HG03342 (cell line): ENCODE measurements at regions not wholly inside any gene's neighbourhood (a gene's known extent, or its start where the extent isn't known, plus 50 kb on each side); places are given as distances from the start of the nearest gene placed in this dataset.

Source experiments
- ATAC-seq: cut with Tn5 transposase; IDR thresholded peaks from one replicate; pipeline ENCODE4 v1.9.1; 2021; ENCODE audit warnings: mild to moderate bottlenecking, moderate library complexity; ENCODE audit not compliant: unreplicated experiment

DNA sequence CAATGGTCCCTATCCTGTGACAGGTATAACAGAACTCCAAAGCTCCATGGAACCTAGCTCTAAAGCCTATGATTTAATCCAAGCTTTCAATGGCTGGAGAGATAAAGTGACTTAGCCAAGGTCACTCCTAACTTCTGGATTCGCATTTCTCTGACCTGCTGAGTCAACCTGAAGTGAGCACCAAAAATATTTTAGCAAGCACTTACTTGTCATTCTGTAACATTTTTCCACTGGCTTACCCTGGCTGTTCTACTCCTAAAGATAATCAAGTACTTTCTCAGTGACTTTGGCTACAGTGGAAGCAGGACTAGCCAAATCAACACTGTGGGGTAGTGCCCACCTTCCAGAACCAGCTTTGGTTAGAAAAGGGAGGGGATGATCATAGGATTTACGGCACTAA, 188.3 kb downstream of the OGFRL1 start:
- ATAC-seq: no peak

DNA sequence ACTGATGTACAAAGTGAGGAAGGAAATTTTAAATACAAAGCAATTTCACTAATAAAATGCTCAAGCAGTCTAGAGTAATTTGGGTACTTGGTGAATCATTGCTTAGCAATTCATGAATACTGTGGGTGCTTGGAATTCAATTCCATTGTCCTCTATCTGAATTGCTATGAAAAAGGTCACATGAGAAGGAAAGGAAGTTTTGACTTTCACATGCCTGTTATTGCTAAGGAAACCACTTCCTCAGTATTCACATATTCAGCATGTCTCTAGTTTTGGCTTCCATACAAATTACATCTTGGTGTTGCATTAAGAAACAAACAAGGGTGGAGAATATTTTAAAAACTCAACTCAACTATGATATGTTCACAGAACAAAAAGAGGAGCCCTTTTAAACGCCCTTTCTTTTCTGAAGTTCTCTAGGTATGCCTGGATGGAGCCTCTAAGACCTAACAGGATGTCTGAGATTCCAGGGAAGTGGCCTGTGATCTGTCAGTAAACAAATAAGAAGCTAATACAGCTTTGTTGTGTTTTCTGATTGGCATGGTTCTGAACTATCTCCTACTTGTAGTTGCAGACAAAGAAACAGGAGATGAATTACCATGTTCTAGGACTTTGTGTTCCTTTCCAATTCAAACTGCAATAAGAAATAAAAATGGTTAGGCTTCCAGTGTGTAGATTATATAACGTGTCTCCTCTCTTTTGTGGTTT, 190.4 kb downstream of the OGFRL1 start:
- ATAC-seq: no peak

DNA sequence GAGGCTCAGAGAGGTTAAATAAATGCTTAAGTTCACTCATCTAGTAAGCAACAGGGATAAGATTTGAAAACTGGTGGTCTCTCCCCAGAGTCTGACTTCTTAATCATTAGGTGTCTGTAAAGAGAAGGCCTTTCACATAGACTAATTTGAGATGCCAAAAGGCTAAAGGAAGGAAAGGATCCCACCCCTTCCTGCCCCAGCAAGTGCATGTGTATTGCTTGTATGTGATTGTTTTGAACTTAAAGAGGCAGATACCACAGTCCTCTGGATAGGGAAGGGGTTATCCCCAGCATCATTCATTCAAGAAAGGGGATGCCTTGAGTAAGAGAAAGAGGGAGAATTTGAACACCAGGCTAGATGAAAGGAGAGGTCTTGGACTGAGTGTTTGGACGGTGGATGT, 192.0 kb downstream of the OGFRL1 start:
- ATAC-seq: no peak

DNA sequence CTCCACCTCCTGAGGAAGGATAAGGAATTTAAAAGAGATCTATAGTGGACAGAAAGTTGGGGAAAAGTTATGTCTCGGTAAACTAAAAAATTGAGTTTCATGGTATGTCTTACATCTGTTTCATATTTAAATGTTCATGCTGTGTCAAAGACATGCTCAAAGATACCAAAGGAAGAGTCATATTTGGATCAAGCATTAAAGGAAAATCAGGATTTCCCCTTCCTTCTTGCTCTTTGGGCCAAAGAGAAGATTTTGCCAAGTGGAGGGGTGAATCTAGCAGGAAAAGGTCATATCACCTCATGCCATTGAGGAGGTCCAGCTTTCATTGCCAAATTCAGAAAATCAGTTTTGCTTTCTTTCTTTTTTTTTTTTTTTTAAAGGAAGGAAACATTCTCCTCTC, 192.4 kb downstream of the OGFRL1 start:
- no peak for ATAC-seq

DNA sequence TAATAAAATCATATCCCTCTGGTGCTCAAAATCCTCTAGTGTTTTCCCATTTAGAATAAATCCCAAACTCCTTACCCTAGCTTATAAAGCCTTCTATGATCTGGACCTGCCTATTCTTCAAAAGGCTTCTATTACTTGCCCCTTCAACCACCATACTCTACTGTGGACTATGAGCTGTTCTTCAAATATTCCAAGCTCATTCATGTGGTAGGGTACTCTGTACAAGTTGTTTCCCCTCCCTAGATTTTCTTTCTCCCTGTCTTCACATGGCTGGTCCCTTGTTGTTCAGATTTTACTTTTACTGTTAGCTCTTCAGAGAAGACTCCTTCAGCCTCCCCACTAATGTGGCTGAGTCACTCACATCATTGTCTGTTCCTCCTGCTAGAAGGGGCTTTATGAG, 193.2 kb downstream of the OGFRL1 start:
- no peak for ATAC-seq

DNA sequence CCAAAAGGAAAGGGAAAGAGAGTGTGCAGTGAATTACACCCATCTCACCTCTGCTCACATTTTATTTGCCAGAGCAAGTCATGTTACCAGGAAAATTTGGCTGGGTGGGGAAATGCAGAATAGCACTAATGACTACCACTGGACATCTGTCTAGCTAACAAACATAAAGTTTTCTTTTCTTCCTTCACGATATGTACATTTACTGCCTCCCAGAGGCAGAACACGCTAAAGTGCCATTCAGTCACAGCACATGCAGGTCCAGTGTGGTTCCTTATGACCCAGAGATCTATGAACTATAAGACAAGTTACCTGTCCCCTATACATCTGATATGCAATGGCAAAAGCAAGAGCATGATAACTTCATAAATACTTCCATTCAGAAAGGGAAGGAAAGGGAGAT, 194.1 kb downstream of the OGFRL1 start:
- no peak for ATAC-seq

DNA sequence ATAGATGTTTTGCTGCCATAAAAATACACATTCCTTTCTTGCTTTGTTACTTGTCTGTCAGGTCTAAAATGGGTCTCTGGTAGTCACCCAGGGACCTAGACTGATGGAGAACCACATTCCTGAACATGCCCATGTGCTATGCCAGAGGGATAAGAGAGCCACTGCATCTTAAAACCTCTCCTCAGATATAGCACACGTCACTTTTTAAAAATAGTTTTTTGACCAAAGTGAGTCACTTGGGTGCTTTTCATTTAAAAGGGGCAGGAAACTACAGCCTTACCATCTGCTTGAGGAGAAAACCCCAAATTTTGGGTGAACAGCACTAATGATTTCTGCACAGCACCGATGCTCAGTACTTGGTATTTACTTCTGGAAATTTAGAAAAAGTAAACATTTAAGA, 197.8 kb downstream of the OGFRL1 start:
- no peak for ATAC-seq

DNA sequence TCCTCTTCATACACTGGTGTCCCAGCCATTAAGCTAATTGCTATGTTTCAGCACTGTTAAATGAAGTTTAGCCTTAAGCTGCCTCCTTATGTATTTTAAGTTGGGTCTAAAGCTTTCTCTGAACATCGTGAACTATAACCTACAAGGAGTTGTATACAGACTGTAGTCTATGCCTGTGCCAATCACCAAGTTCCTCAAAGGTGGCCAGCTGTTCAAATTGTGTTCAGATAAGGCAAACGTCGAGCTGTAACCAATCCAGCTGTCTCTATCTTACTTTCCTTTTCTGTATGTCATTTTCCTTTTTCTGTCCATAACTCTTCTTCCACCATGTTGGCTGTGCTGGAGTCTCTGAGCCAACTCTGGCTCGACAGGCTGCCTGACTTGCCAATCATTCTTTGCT, 199.6 kb downstream of the OGFRL1 start:
- no peak for ATAC-seq

DNA sequence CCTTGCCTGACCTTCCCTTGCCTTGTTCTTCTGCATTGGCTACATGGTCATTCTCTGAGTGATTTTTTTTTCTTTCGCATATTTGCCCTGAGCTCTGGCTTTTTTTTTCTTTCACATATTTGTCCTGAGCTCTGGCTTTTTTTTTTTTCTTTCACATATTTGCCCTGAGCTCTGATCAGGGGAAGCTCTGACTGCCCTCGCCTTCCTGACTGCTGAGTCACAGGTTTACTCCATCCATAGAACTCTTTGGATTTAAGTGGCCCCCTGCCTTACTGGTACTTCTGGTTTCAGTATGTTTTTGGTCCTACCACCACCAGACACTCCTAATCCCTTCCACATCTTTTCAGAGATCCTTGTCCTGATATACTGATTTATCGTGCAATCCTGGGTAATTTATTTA, 201.1 kb downstream of the OGFRL1 start:
- no peak for ATAC-seq

DNA sequence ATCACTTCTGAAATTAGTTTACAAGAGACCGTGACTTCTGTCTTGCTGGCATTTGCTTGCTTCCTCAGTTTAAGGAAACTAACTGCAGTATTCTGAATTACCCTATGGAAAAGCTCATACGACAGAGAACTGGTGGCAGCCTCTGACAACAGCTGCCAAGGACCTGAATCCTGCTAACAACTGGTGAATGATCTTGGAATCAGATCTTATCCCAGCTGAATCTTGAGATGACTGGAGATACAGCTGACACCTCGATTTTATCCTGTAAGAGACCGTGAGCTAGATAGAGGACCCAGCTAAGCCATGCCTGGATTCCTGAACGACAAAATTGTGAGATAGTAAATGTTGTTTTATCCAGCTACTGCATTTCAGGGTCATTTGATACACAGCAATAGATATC, 202.3 kb downstream of the OGFRL1 start:
- ATAC-seq: no peak

DNA sequence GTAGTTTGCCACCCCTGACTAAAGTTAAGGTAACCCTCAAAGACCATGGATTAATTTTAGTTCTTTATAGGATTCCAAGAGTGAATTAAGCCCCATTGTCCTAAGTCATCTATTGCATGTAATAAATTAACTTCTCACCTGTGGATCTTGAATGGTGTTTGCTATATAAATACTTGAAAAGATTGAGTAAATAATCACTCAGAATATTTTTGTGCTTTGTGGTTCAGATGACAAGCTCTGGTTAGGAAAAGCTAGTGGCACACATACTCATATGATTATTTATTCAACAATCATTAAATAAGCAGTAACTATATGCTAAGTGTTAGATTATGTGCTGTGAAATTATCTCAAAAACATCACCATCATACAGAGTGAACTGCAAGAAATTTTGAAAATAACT, 203.2 kb downstream of the OGFRL1 start:
- no peak for ATAC-seq

DNA sequence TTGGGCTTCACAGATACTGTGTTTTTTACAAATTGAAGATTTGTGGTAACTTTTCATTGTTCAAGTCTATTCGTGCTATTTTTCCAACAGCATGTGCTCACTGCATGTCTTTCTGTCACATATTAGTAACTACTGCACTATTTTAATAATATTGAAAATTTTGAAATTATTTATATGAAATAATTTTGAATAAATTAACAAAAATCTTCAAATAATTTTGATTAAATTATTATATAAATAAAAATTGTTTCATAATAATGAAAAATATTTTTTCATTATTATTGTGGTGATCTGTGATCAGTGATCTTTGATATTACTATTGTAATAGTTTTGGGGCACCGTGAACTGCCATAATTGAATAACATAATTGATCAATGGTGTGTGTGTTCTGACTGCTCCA, 204.1 kb downstream of the OGFRL1 start:
- ATAC-seq: no peak

DNA sequence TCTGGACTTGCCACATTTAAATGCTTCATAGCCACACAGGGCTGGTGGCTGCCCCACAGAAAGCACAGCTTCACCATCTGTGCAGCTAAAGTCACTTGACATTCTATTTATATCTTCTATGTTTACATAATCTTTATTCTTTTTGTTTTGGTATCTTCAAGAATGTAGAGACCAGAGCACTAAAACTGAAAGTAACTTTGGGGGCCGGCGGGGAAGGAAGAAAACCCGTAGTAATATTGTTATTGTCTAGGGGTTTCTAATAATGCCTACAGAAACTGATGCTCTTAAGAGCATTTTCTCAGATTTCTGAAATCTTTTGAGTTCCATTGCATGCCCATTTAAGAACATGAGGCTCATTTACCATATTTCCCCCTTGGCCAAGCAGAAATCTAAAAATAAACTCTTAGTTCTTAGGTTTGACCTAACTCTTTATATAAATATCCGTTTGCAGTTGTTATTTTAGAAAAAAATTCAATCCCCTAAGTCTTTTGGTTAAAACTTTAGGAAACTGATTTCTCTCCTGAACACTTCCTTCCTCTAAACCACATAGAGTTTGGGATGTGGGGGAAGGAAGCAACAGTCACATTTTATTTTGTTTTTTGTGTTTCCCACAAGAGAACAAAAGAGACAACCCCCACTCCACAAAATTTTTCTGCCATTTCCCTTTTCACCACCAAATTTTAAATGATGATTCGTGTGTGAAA, 207.6 kb downstream of the OGFRL1 start:
- ATAC-seq: peak; percentile 99

DNA sequence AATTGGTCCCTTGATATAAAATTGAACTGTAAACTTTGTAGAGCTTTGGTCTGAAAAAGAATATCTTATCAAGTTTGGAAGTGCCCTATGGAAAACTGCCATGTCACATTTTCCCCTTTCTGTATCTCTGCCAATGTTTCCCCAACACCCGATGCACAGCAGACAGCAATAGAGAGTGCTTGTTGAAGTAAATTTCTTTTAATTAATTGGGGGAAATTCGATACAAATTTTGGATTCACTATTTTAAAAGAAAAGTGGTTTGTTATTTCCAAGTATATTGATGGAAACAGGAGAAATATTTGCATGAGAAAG, 208.1 kb downstream of the OGFRL1 start:
- ATAC-seq: no peak

DNA sequence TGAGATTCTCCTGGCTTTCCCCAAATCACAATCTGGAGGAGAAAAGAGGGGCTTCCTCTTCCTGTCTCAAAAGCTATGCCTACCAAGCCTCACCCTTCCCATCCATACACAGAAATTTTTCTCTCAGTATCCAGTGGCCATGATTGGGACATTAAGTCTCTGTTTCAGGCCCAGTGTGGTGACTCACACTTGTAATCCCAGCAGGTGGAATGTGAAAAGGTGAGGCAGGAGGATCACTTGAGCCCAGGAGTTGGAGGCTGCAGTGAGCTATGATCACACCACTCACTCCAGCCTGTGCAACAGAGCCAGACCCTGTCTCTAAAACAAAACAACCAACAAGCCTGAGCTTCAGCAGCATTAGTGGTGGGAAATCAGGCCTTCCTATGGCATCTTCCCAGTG, 210.0 kb downstream of the OGFRL1 start:
- no peak for ATAC-seq

DNA sequence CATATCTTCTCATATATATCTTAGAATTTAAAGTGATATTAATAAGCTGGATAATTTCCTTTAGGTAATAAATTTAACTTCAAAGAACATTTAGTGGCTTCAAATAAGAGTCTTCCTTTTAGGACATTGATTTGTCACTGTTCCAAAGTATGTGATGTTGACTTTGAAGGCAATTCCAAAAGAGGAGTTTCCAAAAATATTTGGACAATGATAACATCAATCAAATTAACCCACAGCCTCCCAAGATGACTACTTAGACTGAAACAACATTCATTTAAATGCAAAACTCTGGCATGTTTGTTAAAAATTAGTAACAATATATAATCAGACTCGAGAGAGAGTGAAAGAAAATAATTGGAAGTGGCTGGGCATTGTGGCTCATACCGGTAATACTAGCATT, 211.1 kb downstream of the OGFRL1 start:
- no peak for ATAC-seq

DNA sequence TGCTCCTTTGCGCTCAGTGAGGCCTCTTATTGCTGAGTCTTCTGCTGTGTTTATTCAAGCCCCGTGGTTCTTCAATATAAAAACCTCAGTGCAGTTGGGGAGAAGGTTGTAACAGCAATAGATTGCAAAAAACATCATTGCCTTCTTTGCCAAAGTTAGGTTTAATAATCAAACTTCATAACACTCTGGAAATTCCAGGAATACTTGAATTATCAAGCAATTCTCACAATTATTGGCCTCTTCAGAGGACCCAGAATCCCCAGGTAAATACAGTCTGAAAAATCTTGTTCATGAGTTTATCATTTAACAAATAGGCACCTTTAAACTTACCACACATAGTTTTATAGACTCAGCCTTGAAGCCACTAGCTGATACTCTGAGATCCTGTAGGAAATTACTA, 213.6 kb downstream of the OGFRL1 start:
- no peak for ATAC-seq

DNA sequence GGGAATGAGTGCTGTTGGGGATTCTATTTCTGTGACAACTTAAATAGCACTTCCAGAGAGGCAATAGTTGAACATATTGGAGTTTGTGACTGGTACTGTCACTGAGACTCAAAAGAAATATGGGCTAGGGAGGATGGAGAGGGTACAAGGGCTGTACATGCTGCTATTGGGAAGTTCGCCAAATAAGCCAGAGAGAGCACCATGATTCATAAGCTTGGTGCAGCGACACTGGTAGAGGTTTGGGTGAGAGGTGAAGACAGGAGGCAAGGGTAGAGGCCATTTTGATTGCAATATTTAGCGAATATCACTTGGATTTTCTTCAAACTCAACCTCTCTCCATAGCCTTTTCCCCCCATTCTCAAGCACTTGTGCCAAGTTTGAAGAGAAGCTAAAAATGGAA, 214.3 kb downstream of the OGFRL1 start:
- no peak for ATAC-seq

DNA sequence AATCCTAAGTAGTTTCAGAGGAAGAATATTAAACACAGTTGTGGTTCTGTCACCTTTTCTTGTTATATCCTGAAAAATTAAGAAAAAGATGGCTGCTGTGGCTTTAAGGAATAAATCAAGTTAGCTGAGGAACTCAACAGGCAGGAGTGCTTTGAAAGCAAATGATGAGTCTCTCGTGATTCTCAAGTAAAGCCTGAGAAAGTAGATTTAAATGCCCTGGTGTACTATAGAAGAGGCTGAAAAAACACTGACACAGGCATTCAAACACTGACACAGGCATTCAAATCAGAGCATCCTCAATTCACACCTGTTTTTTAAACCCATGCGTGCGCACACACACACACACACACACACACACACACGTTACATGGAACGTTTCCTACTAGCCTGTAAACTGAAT, 218.6 kb downstream of the OGFRL1 start:
- ATAC-seq: no peak

DNA sequence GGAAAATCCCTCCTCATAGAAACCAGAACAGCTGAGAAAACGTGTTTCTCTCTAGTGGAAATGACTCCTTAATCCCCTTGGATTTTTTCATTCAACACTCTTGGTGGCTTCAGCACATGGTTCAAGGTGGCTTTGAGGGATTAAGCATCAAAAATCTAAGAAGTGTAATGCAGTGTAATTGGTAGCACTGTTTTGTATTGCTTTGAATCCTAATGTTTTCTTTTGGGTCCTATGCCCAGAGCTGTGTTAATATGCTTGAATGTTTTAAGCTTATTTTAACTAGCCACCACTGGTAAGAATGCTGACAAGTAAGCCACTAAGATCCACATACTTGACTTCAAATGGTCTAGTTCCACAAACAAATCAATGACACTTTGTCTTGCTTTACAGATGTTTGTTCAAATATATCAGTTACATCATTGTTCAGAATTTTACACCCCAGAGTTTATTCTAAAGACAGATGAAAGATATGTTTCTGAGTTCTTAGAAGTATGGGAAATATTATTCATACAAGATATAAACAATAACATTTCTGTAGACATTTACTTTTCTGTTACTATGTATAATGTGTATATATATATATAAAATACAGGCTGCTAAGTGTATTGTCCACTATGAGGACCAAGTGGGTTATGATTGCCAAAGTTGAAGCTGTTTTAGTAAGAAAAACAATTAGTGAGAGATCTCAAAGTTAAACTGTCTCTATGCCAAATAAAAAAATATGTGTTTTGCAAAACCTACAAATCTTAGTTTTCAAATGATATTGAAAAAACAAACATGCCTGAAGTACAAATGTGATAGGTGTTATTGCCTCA, 220.8 kb downstream of the OGFRL1 start:
- ATAC-seq: no peak

DNA sequence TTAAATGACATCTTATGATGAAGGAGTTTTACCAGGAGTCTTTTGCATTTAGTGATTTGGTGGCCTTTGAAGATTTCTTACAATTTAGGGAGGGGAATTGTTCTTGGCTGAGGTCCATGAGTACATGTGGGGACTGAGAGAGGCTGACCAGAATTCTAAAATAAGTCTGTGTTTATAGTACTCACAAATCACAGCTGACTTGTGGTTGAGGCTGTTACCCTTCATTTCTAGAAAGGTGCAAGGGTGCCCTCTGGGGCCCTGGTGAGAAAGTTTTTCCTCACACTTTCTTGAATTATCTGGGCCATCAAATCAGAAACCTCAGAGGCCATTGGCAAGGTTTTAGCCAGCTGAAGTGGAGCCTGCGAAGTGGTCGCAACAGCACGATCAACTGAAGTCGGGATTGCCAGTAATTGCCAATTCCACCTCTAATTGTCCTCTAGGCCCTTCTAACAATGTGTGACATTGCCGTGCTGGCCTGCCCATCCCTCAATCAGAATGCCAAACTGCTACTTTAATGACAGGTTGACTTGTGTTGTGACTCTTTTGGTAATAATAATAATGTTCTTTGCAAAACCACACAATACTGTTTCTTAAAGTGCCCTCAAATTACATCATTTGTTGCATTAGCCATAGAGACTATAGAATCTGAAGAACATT, 221.6 kb downstream of the OGFRL1 start:
- ATAC-seq: peak; percentile 83

DNA sequence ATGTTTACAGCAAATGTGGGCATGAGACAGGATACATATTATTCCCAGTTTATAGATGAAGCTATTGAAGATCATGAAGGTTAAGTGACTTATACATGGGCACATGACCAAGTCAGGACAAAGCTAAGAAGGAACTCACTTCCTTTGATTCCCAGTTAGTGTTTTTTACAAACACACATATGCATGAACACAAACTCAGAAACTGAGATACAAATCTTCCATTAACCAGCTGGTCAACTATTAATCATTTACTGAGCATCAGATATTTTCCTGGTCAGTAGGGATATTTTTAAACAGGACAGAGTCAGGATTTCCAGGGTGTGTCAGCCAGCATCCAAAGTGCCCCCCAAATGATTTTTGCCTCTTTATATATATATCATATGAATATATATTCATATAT, 222.2 kb downstream of the OGFRL1 start:
- no peak for ATAC-seq
